OCI-LY7 (cell line): ENCODE measurements at regions not wholly inside any gene's neighbourhood (a gene's known extent, or its start where the extent isn't known, plus 50 kb on each side); places are given as distances from the start of the nearest gene placed in this dataset.

Experiments
- CTCF ChIP-seq: fragments of 200-600 bp; sonication (generic); conservative IDR thresholded peaks from 2 replicates; pipeline ENCODE4 v1.5.1; 2014; ENCODE audit warnings: mild to moderate bottlenecking, antibody characterized with exemption, low read length, moderate library complexity, mixed read lengths
- EZH2phosphoT487 ChIP-seq: fragments of 200-600 bp; sonication (generic); IDR thresholded peaks from 2 replicates; pipeline ENCODE4 v1.6.1; 2018; ENCODE audit warnings: low read depth, borderline replicate concordance, mild to moderate bottlenecking, mixed run types, antibody characterized with exemption, low read length, moderate library complexity, mixed read lengths

GRCh38 chr2:140154271-140154670 lies 1374.1 kb upstream of the NXPH2 start:
- TF ChIP-seq CTCF (no peak), EZH2phosphoT487 (no peak)
